Sigmoid colon (tissue), 6 donors: ENCODE measurements at regions not wholly inside any gene's neighbourhood (a gene's known extent, or its start where the extent isn't known, plus 50 kb on each side); places are given as distances from the start of the nearest gene placed in this dataset.

Experiments used
- DNase-seq: peaks from one replicate; pipeline ENCODE4 v3.0.0-alpha.2; 2019
- H3K27ac ChIP-seq, 4 donors: fragments of 200-600 bp; sonication (generic); one replicate each; pipeline ENCODE4 v1.5.1; 2016 to 2019; ENCODE audit warnings: mild to moderate bottlenecking in 1 of 4
- H3K27me3 ChIP-seq, 3 donors: fragments of 200-600 bp; sonication (generic); one replicate each; pipeline ENCODE4 v1.5.1; 2019; ENCODE audit warnings: mild to moderate bottlenecking in 1 of 3
- H3K36me3 ChIP-seq, 4 donors: fragments of 200-600 bp; sonication (generic); one replicate each; pipeline ENCODE4 v1.5.1; 2016 to 2019
- H3K4me1 ChIP-seq, 4 donors: fragments of 200-600 bp; sonication (generic); one replicate each; pipeline ENCODE4 v1.5.1; 2017 to 2019
- H3K4me3 ChIP-seq, 4 donors: fragments of 200-600 bp; sonication (generic); one replicate each; pipeline ENCODE4 v1.5.1; 2017 to 2019; ENCODE audit warnings: mild to moderate bottlenecking in 2 of 4, moderate library complexity in 1 of 4
- H3K9me3 ChIP-seq, 4 donors: fragments of 200-600 bp in 3 of 4; sonication (generic) in 3 of 4; one replicate each; pipeline versions ENCODE4 v1.5.1 to v1.6.1; 2013 to 2019
- CTCF ChIP-seq, 4 experiments: fragments of 450-650 bp in 3 of 4; fragments of 200-600 bp in 1 of 4; IDR thresholded peaks; one replicate each; pipeline ENCODE4 v1.5.1; 2016 to 2019; ENCODE audit warnings: antibody characterized with exemption in 4 of 4, mild to moderate bottlenecking in 3 of 4, moderate library complexity in 2 of 4
- EP300 ChIP-seq, 4 donors: sonication (generic); formaldehyde crosslinking; IDR thresholded peaks; one replicate each; pipeline ENCODE4 v1.6.1; 2017; ENCODE audit warnings: antibody characterized with exemption in 4 of 4
- POLR2A ChIP-seq, 2 donors: fragments of 450-650 bp; IDR thresholded peaks; one replicate each; pipeline ENCODE4 v1.6.1; 2016; ENCODE audit warnings: antibody characterized with exemption in 2 of 2, mild to moderate bottlenecking in 2 of 2, moderate library complexity in 2 of 2
- POLR2AphosphoS5 ChIP-seq, 4 donors: sonication (generic); formaldehyde crosslinking; IDR thresholded peaks; one replicate each; pipeline ENCODE4 v1.6.1; 2017; ENCODE audit warnings: antibody characterized with exemption in 4 of 4
- WGBS, 2 donors: extraction: QIAGEN DNeasy Blood & Tissue Kit; methylation state at CpG; one replicate each; pipeline ENCODE4 v1.1.7; 2013; 5-methylcytosine and 5-hydroxymethylcytosine counted together
- intact Hi-C: fragments of 100-400 bp; cut with DNase I; formaldehyde crosslinking; loops from one replicate; pipeline ENCODE4 v1.15.1; 2023
- donor health status: healthy with polysubstance abuse.
- donor health status: healthy.

- intact Hi-C loops, result no loop called here
- Histone ChIP-seq H3K27ac (no peak overlapping the region), H3K36me3 (no peaks in the 10 kb centered on the region), H3K4me3 (no peak overlapping the region), H3K27me3 (peaks cover 0 to 9% (median 0%) of the 10 kb centered on the region in 3 donors), H3K9me3 (no peaks in the 10 kb centered on the region), H3K4me1 (no peaks in the 10 kb centered on the region)
- TF ChIP-seq POLR2A (IDR thresholded peaks at IDR 0.05), result no peak
- no peak for TF ChIP-seq POLR2AphosphoS5 (IDR thresholded peaks at IDR 0.05)
- TF ChIP-seq CTCF (IDR thresholded peaks at IDR 0.05), result no peak
- TF ChIP-seq EP300 (IDR thresholded peaks at IDR 0.05), result no peak
- 36 to 37% methylated on average over 4 of the region's 4 CpGs for WGBS, 2 donors
- no peak for DNase-seq
Observed at GRCh38 chr1:29712284-29712651, 475.9 kb downstream of the PTPRU start.

GRCh38 chr1:29711582-29712283 is 475.4 kb downstream of the PTPRU start:
- Histone ChIP-seq H3K9me3 (no peaks in the 10 kb centered on the region), H3K4me1 (no peaks in the 10 kb centered on the region), H3K36me3 (no peaks in the 10 kb centered on the region), H3K27ac (no peak overlapping the region), H3K4me3 (no peak overlapping the region), H3K27me3 (peaks cover 0 to 13% (median 3%) of the 10 kb centered on the region in 3 donors)
- intact Hi-C loops, result no loop called here
- TF ChIP-seq EP300 (IDR thresholded peaks at IDR 0.05) (no peak), POLR2AphosphoS5 (IDR thresholded peaks at IDR 0.05) (no peak), POLR2A (IDR thresholded peaks at IDR 0.05) (no peak), CTCF (IDR thresholded peaks at IDR 0.05) (no peak)
- no peak for DNase-seq
- 55% methylated on average over 7 of the region's 7 CpGs for WGBS, 2 donors

GRCh38 chr1:29709704-29710280 is 473.5 kb downstream of the PTPRU start:
- Histone ChIP-seq H3K27ac (no peak overlapping the region), H3K4me3 (no peak overlapping the region), H3K36me3 (no peaks in the 10 kb centered on the region), H3K4me1 (no peaks in the 10 kb centered on the region), H3K27me3 (peaks cover 0 to 27% (median 7%) of the 10 kb centered on the region in 3 donors), H3K9me3 (no peaks in the 10 kb centered on the region)
- DNase-seq, result no peak
- TF ChIP-seq POLR2A (IDR thresholded peaks at IDR 0.05) (no peak), EP300 (IDR thresholded peaks at IDR 0.05) (no peak)
- WGBS, 2 donors, result 55 to 61% methylated on average over 9 of the region's 9 CpGs
- intact Hi-C loops, result no loop called here

GRCh38 chr1:29708796-29709703 is 472.7 kb downstream of the PTPRU start:
- no peak for DNase-seq
- Histone ChIP-seq H3K27ac (no peak overlapping the region), H3K4me1 (no peaks in the 10 kb centered on the region), H3K9me3 (no peaks in the 10 kb centered on the region), H3K27me3 (peaks cover 0 to 31% (median 7%) of the 10 kb centered on the region in 3 donors), H3K4me3 (no peak overlapping the region), H3K36me3 (no peaks in the 10 kb centered on the region)
- WGBS, 2 donors, result 31 to 47% methylated on average over 13 of the region's 13 CpGs
- TF ChIP-seq EP300 (IDR thresholded peaks at IDR 0.05) (no peak), POLR2A (IDR thresholded peaks at IDR 0.05) (no peak), POLR2AphosphoS5 (IDR thresholded peaks at IDR 0.05) (no peak), CTCF (IDR thresholded peaks at IDR 0.05) (no peak)
- intact Hi-C loops, result no loop called here

- H3K27ac ChIP-seq, result no peak overlapping the region
- H3K36me3 ChIP-seq, result no peaks in the 10 kb centered on the region
- no peak for TF ChIP-seq EP300 (IDR thresholded peaks at IDR 0.05)
- no peak for TF ChIP-seq POLR2A (IDR thresholded peaks at IDR 0.05)
- TF ChIP-seq CTCF (IDR thresholded peaks at IDR 0.05), result no peak
- no peak for TF ChIP-seq POLR2AphosphoS5 (IDR thresholded peaks at IDR 0.05)
- no peaks in the 10 kb centered on the region for H3K9me3 ChIP-seq
- no peaks in the 10 kb centered on the region for H3K4me1 ChIP-seq
- no peak for DNase-seq
- intact Hi-C loops, result no loop called here
- WGBS, 2 donors, result 91 to 95% methylated on average over 1 of the region's 1 CpG
- H3K4me3 ChIP-seq, result no peak overlapping the region
- H3K27me3 ChIP-seq, result peaks cover 0 to 35% (median 7%) of the 10 kb centered on the region in 3 donors
Observed at GRCh38 chr1:29708381-29708780, 472.1 kb downstream of the PTPRU start.
